Activated B cell treated with CpG ODN at 0.5 μM for 24 hours (primary cell): ENCODE measurements at regions not wholly inside any gene's neighbourhood (a gene's known extent, or its start where the extent isn't known, plus 50 kb on each side); places are given as distances from the start of the nearest gene placed in this dataset.

Source experiments
- ATAC-seq: fragments of 200-7000 bp; cut with Tn5 transposase; one replicate; pipeline ENCODE4 v1.10.0; 2021; ENCODE audit warnings: low read depth, mild to moderate bottlenecking, moderate library complexity
- CTCF ChIA-PET: fragments of 350-600 bp; sonication (Branson Sonifier 250); formaldehyde crosslinking; loops from one replicate; lab custom pipeline; 2021; ENCODE audit warnings: antibody characterized with exemption; lab: Charles Lee
- POLR2A ChIA-PET: fragments of 350-600 bp; sonication (Branson Sonifier 250); formaldehyde crosslinking; loops from one replicate; lab custom pipeline; 2021; ENCODE audit warnings: antibody characterized with exemption; lab: Charles Lee
- DNase-seq: peaks from one replicate; pipeline ENCODE4 v3.0.0; 2022
- H3K27ac Mint-ChIP-seq: one replicate; pipeline ENCODE4 v1.8.0; 2020; ENCODE audit warnings: mixed read lengths
- H3K27me3 Mint-ChIP-seq: one replicate; pipeline ENCODE4 v1.8.0; 2021; ENCODE audit warnings: mixed read lengths
- H3K36me3 Mint-ChIP-seq: one replicate; pipeline ENCODE4 v1.8.0; 2021; ENCODE audit warnings: low read depth, mixed read lengths
- H3K4me1 Mint-ChIP-seq: one replicate; pipeline ENCODE4 v1.8.0; 2021; ENCODE audit warnings: mixed read lengths
- H3K4me3 Mint-ChIP-seq: one replicate; pipeline ENCODE4 v1.8.0; 2020; ENCODE audit warnings: mild to moderate bottlenecking, mixed read lengths
- H3K9me3 Mint-ChIP-seq: one replicate; pipeline ENCODE4 v1.8.0; 2020; ENCODE audit warnings: mixed read lengths
- CTCF ChIP-seq: fragments of 200-600 bp; IDR thresholded peaks from one replicate; pipeline ENCODE4 v1.8.0; 2022; ENCODE audit warnings: antibody characterized with exemption, mild to moderate bottlenecking
- intact Hi-C: fragments of 100-400 bp; cut with micrococcal nuclease; formaldehyde crosslinking; loops from one replicate; pipeline ENCODE4 v1.15.1; 2024

GRCh38 chr4:176595257-176595656, 197.5 kb downstream of the VEGFC start:
- intact Hi-C loops, result no loop called here
- no peak for ATAC-seq
- POLR2A ChIA-PET, result no interaction called here
- Mint-ChIP-seq H3K36me3 (no peaks in the 10 kb centered on the region), H3K4me3 (no peak overlapping the region), H3K27ac (no peak overlapping the region), H3K4me1 (no peaks in the 10 kb centered on the region), H3K9me3 (peaks cover 2% of the 10 kb centered on the region), H3K27me3 (no peaks in the 10 kb centered on the region)
- TF ChIP-seq CTCF, result no peak
- CTCF ChIA-PET, result no interaction called here
- no peak for DNase-seq

- Mint-ChIP-seq H3K4me1 (no peaks in the 10 kb centered on the region), H3K36me3 (no peaks in the 10 kb centered on the region), H3K27ac (no peak overlapping the region), H3K27me3 (no peaks in the 10 kb centered on the region), H3K9me3 (peaks cover 2% of the 10 kb centered on the region), H3K4me3 (no peak overlapping the region)
- ChIA-PET CTCF (no interaction called here), POLR2A (no interaction called here)
- ATAC-seq (no peak), DNase-seq (no peak)
- no peak for TF ChIP-seq CTCF
- intact Hi-C loops, result no loop called here
These were observed 191.6 kb downstream of the VEGFC start for GRCh38 chr4:176601124-176601523.

DNA sequence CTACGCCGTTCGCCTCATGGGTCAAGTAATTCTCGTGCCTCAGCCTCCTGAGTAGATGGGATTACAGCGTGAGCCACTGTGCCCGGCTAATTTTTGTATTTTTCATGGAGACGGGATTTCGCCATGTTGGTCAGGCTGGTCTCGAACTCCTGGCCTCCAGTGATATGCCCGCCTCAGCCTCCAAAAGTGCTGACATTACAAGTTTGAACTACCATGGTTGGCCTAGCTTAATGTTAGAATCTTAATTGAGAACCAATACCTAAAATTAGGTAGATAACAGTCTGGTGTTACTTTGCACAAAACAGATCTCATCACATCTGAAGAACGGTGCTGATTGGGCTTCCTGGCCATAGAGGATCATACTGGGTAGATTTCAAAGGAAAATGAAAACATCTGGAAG, 184.9 kb downstream of the VEGFC start:
- Mint-ChIP-seq H3K9me3 (peaks cover 3% of the 10 kb centered on the region), H3K4me1 (no peaks in the 10 kb centered on the region), H3K36me3 (no peaks in the 10 kb centered on the region), H3K27ac (no peak overlapping the region), H3K27me3 (no peaks in the 10 kb centered on the region), H3K4me3 (no peak overlapping the region)
- DNase-seq, result no peak
- CTCF ChIA-PET, result no interaction called here
- ATAC-seq, result no peak
- no peak for TF ChIP-seq CTCF
- POLR2A ChIA-PET, result no interaction called here
- intact Hi-C loops, result no loop called here

DNA sequence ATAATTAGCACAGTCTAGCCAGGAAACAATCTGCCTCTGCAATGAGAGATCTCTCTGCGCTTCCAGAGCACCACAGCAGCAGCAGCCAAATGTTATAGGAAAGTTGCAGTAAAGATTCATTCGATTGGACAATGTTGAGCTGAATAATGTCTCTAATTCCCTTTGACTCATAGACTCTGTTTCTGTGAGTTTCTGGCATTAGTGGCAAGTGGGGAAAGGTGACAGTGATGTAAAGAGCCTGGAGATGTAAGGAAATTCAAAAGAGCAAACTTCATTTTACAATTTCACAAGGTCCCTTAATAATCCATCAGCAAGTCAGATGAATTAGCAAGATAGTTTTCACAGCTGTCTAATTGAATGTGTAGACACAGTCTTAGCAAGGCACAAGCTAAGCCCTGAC, 184.4 kb downstream of the VEGFC start:
- H3K4me3 Mint-ChIP-seq, result no peak overlapping the region
- H3K4me1 Mint-ChIP-seq, result no peaks in the 10 kb centered on the region
- DNase-seq (no peak), ATAC-seq (no peak)
- no peaks in the 10 kb centered on the region for H3K36me3 Mint-ChIP-seq
- H3K9me3 Mint-ChIP-seq, result peaks cover 3% of the 10 kb centered on the region
- intact Hi-C loops, result no loop called here
- no peak for TF ChIP-seq CTCF
- ChIA-PET POLR2A (no interaction called here), CTCF (no interaction called here)
- H3K27ac Mint-ChIP-seq, result no peak overlapping the region
- no peaks in the 10 kb centered on the region for H3K27me3 Mint-ChIP-seq

- H3K36me3 Mint-ChIP-seq, result no peaks in the 10 kb centered on the region
- intact Hi-C loops, result no loop called here
- ChIA-PET CTCF (no interaction called here), POLR2A (no interaction called here)
- ATAC-seq (no peak), DNase-seq (no peak)
- H3K27ac Mint-ChIP-seq, result no peak overlapping the region
- peaks cover 3% of the 10 kb centered on the region for H3K9me3 Mint-ChIP-seq
- no peak for TF ChIP-seq CTCF
- H3K27me3 Mint-ChIP-seq, result no peaks in the 10 kb centered on the region
- H3K4me1 Mint-ChIP-seq, result no peaks in the 10 kb centered on the region
- no peak overlapping the region for H3K4me3 Mint-ChIP-seq
These were observed 182.1 kb downstream of the VEGFC start for GRCh38 chr4:176610594-176610993.
